Stomach (tissue), 4 donors: ENCODE measurements at regions not wholly inside any gene's neighbourhood (a gene's known extent, or its start where the extent isn't known, plus 50 kb on each side); places are given as distances from the start of the nearest gene placed in this dataset.

ENCODE experiments used
- CTCF ChIP-seq, 7 experiments: fragments of 450-650 bp in 4 of 7; fragments of 200-600 bp in 3 of 7; sonication (generic) in 3 of 7; IDR thresholded peaks; one replicate each; pipeline ENCODE4 v1.5.1; 2016 to 2019; ENCODE audit warnings: antibody characterized with exemption in 7 of 7, control low read depth in 2 of 7, mild to moderate bottlenecking in 1 of 7
- POLR2A ChIP-seq, 4 donors: fragments of 450-650 bp; IDR thresholded peaks; one replicate each; pipeline ENCODE4 v1.6.1; 2016; ENCODE audit warnings: antibody characterized with exemption in 4 of 4, control low read depth in 2 of 4, mild to moderate bottlenecking in 1 of 4, moderate library complexity in 1 of 4
- POLR2AphosphoS5 ChIP-seq, 3 donors: sonication (generic); formaldehyde crosslinking; IDR thresholded peaks; one replicate each; pipeline ENCODE4 v1.6.1; 2016; ENCODE audit warnings: antibody characterized with exemption in 3 of 3

GRCh38 chr12:107451246-107451645 lies 234.4 kb upstream of the PWP1 start:
- TF ChIP-seq POLR2AphosphoS5 (IDR thresholded peaks at IDR 0.05) (no peak), CTCF (IDR thresholded peaks at IDR 0.05) (no peak), POLR2A (IDR thresholded peaks at IDR 0.05) (no peak)
